ENCODE measurements at regions not wholly inside any gene's neighbourhood (a gene's known extent, or its start where the extent isn't known, plus 50 kb on each side); places are given as distances from the start of the nearest gene placed in this dataset.

- Histone ChIP-seq H3K9me3 (ENCODE audit: control insufficient read depth in 1 of 2, low read length in 2 of 2) (no peaks in the 10 kb centered on the region), H3K27ac (ENCODE audit: low read depth, low read length) (no peak overlapping the region), H3K4me3 (ENCODE audit: low read depth in 1 of 2, low read length in 2 of 2) (no peak overlapping the region), H3K36me3 (ENCODE audit: control insufficient read depth in 1 of 2, insufficient read depth in 2 of 2, low read length in 2 of 2) (no peaks in the 10 kb centered on the region), H3K9ac (ENCODE audit: low read depth in 1 of 2, low read length in 2 of 2) (no peak overlapping the region), H3K27me3 (ENCODE audit: control insufficient read depth in 1 of 2, insufficient read depth in 2 of 2, low read length in 2 of 2) (no peaks in the 10 kb centered on the region), H3K4me1 (ENCODE audit: control insufficient read depth in 1 of 2, insufficient read depth in 2 of 2, low read length in 2 of 2) (no peaks in the 10 kb centered on the region)
Observed at GRCh38 chr16:62882552-62883221, 846.4 kb upstream of the CDH8 start.

- Histone ChIP-seq H3K36me3 (ENCODE audit: control insufficient read depth in 1 of 2, insufficient read depth in 2 of 2, low read length in 2 of 2) (no peaks in the 10 kb centered on the region), H3K4me1 (ENCODE audit: control insufficient read depth in 1 of 2, insufficient read depth in 2 of 2, low read length in 2 of 2) (no peaks in the 10 kb centered on the region), H3K27me3 (ENCODE audit: control insufficient read depth in 1 of 2, insufficient read depth in 2 of 2, low read length in 2 of 2) (no peaks in the 10 kb centered on the region), H3K4me3 (ENCODE audit: low read depth in 1 of 2, low read length in 2 of 2) (no peak overlapping the region), H3K27ac (ENCODE audit: low read depth, low read length) (no peak overlapping the region), H3K9me3 (ENCODE audit: control insufficient read depth in 1 of 2, low read length in 2 of 2) (peaks cover 0 to 5% of the 10 kb centered on the region in 2 donors), H3K9ac (ENCODE audit: low read depth in 1 of 2, low read length in 2 of 2) (no peak overlapping the region)
Observed at GRCh38 chr16:62876133-62876532, 839.9 kb upstream of the CDH8 start.

GRCh38 chr16:62872339-62872738, 836.1 kb upstream of the CDH8 start:
- no peak overlapping the region for H3K9ac ChIP-seq (ENCODE audit: low read depth in 1 of 2, low read length in 2 of 2)
- H3K36me3 ChIP-seq (ENCODE audit: control insufficient read depth in 1 of 2, insufficient read depth in 2 of 2, low read length in 2 of 2): no peaks in the 10 kb centered on the region
- no peaks in the 10 kb centered on the region for H3K27me3 ChIP-seq (ENCODE audit: control insufficient read depth in 1 of 2, insufficient read depth in 2 of 2, low read length in 2 of 2)
- H3K4me3 ChIP-seq (ENCODE audit: low read depth in 1 of 2, low read length in 2 of 2): no peak overlapping the region
- H3K9me3 ChIP-seq (ENCODE audit: control insufficient read depth in 1 of 2, low read length in 2 of 2): peaks cover 0 to 5% of the 10 kb centered on the region in 2 donors
- H3K4me1 ChIP-seq (ENCODE audit: control insufficient read depth in 1 of 2, insufficient read depth in 2 of 2, low read length in 2 of 2): no peaks in the 10 kb centered on the region
- H3K27ac ChIP-seq (ENCODE audit: low read depth, low read length): no peak overlapping the region

- Histone ChIP-seq H3K27ac (ENCODE audit: low read depth, low read length) (no peak overlapping the region), H3K9ac (ENCODE audit: low read depth in 1 of 2, low read length in 2 of 2) (no peak overlapping the region), H3K9me3 (ENCODE audit: control insufficient read depth in 1 of 2, low read length in 2 of 2) (peaks cover 0 to 3% of the 10 kb centered on the region in 2 donors), H3K36me3 (ENCODE audit: control insufficient read depth in 1 of 2, insufficient read depth in 2 of 2, low read length in 2 of 2) (no peaks in the 10 kb centered on the region), H3K4me3 (ENCODE audit: low read depth in 1 of 2, low read length in 2 of 2) (no peak overlapping the region), H3K4me1 (ENCODE audit: control insufficient read depth in 1 of 2, insufficient read depth in 2 of 2, low read length in 2 of 2) (no peaks in the 10 kb centered on the region), H3K27me3 (ENCODE audit: control insufficient read depth in 1 of 2, insufficient read depth in 2 of 2, low read length in 2 of 2) (no peaks in the 10 kb centered on the region)
Observed at GRCh38 chr16:62870554-62870953, 834.3 kb upstream of the CDH8 start.

- Histone ChIP-seq H3K27me3 (ENCODE audit: control insufficient read depth in 1 of 2, insufficient read depth in 2 of 2, low read length in 2 of 2) (no peaks in the 10 kb centered on the region), H3K9ac (ENCODE audit: low read depth in 1 of 2, low read length in 2 of 2) (no peak overlapping the region), H3K9me3 (ENCODE audit: control insufficient read depth in 1 of 2, low read length in 2 of 2) (peaks cover 0 to 3% of the 10 kb centered on the region in 2 donors), H3K36me3 (ENCODE audit: control insufficient read depth in 1 of 2, insufficient read depth in 2 of 2, low read length in 2 of 2) (no peaks in the 10 kb centered on the region), H3K27ac (ENCODE audit: low read depth, low read length) (no peak overlapping the region), H3K4me3 (ENCODE audit: low read depth in 1 of 2, low read length in 2 of 2) (no peak overlapping the region), H3K4me1 (ENCODE audit: control insufficient read depth in 1 of 2, insufficient read depth in 2 of 2, low read length in 2 of 2) (no peaks in the 10 kb centered on the region)
Observed at GRCh38 chr16:62869837-62870236, 833.6 kb upstream of the CDH8 start.

GRCh38 chr16:62863139-62863538, 826.9 kb upstream of the CDH8 start:
- no peak overlapping the region for H3K27ac ChIP-seq (ENCODE audit: low read depth, low read length)
- no peak overlapping the region for H3K9ac ChIP-seq (ENCODE audit: low read depth in 1 of 2, low read length in 2 of 2)
- no peak overlapping the region for H3K4me3 ChIP-seq (ENCODE audit: low read depth in 1 of 2, low read length in 2 of 2)
- no peaks in the 10 kb centered on the region for H3K36me3 ChIP-seq (ENCODE audit: control insufficient read depth in 1 of 2, insufficient read depth in 2 of 2, low read length in 2 of 2)
- H3K9me3 ChIP-seq (ENCODE audit: control insufficient read depth in 1 of 2, low read length in 2 of 2): peaks cover 6 to 9% of the 10 kb centered on the region in 2 donors
- no peaks in the 10 kb centered on the region for H3K4me1 ChIP-seq (ENCODE audit: control insufficient read depth in 1 of 2, insufficient read depth in 2 of 2, low read length in 2 of 2)
- no peaks in the 10 kb centered on the region for H3K27me3 ChIP-seq (ENCODE audit: control insufficient read depth in 1 of 2, insufficient read depth in 2 of 2, low read length in 2 of 2)

GRCh38 chr16:62853887-62854286, 817.6 kb upstream of the CDH8 start:
- H3K27ac ChIP-seq (ENCODE audit: low read depth, low read length): no peak overlapping the region
- no peak overlapping the region for H3K9ac ChIP-seq (ENCODE audit: low read depth in 1 of 2, low read length in 2 of 2)
- no peaks in the 10 kb centered on the region for H3K4me1 ChIP-seq (ENCODE audit: control insufficient read depth in 1 of 2, insufficient read depth in 2 of 2, low read length in 2 of 2)
- no peaks in the 10 kb centered on the region for H3K36me3 ChIP-seq (ENCODE audit: control insufficient read depth in 1 of 2, insufficient read depth in 2 of 2, low read length in 2 of 2)
- peaks cover 2 to 3% of the 10 kb centered on the region in 2 donors for H3K9me3 ChIP-seq (ENCODE audit: control insufficient read depth in 1 of 2, low read length in 2 of 2)
- H3K4me3 ChIP-seq (ENCODE audit: low read depth in 1 of 2, low read length in 2 of 2): no peak overlapping the region
- H3K27me3 ChIP-seq (ENCODE audit: control insufficient read depth in 1 of 2, insufficient read depth in 2 of 2, low read length in 2 of 2): no peaks in the 10 kb centered on the region

- no peaks in the 10 kb centered on the region for H3K27me3 ChIP-seq (ENCODE audit: control insufficient read depth in 1 of 2, insufficient read depth in 2 of 2, low read length in 2 of 2)
- no peak overlapping the region for H3K27ac ChIP-seq (ENCODE audit: low read depth, low read length)
- no peaks in the 10 kb centered on the region for H3K4me1 ChIP-seq (ENCODE audit: control insufficient read depth in 1 of 2, insufficient read depth in 2 of 2, low read length in 2 of 2)
- peaks cover 0 to 2% of the 10 kb centered on the region in 2 donors for H3K9me3 ChIP-seq (ENCODE audit: control insufficient read depth in 1 of 2, low read length in 2 of 2)
- H3K36me3 ChIP-seq (ENCODE audit: control insufficient read depth in 1 of 2, insufficient read depth in 2 of 2, low read length in 2 of 2): no peaks in the 10 kb centered on the region
- H3K9ac ChIP-seq (ENCODE audit: low read depth in 1 of 2, low read length in 2 of 2): no peak overlapping the region
- H3K4me3 ChIP-seq (ENCODE audit: low read depth in 1 of 2, low read length in 2 of 2): no peak overlapping the region
Observed at GRCh38 chr16:62846399-62847057, 810.3 kb upstream of the CDH8 start.

- no peaks in the 10 kb centered on the region for H3K27me3 ChIP-seq (ENCODE audit: control insufficient read depth in 1 of 2, insufficient read depth in 2 of 2, low read length in 2 of 2)
Observed at GRCh38 chr16:62832214-62832613, 796.0 kb upstream of the CDH8 start.

GRCh38 chr16:62831235-62831850, 795.1 kb upstream of the CDH8 start:
- Histone ChIP-seq H3K36me3 (ENCODE audit: control insufficient read depth in 1 of 2, insufficient read depth in 2 of 2, low read length in 2 of 2) (no peaks in the 10 kb centered on the region), H3K9ac (ENCODE audit: low read depth in 1 of 2, low read length in 2 of 2) (no peak overlapping the region), H3K9me3 (ENCODE audit: control insufficient read depth in 1 of 2, low read length in 2 of 2) (peaks cover 6 to 9% of the 10 kb centered on the region in 2 donors), H3K27ac (ENCODE audit: low read depth, low read length) (no peak overlapping the region), H3K27me3 (ENCODE audit: control insufficient read depth in 1 of 2, insufficient read depth in 2 of 2, low read length in 2 of 2) (no peaks in the 10 kb centered on the region), H3K4me1 (ENCODE audit: control insufficient read depth in 1 of 2, insufficient read depth in 2 of 2, low read length in 2 of 2) (no peaks in the 10 kb centered on the region), H3K4me3 (ENCODE audit: low read depth in 1 of 2, low read length in 2 of 2) (no peak overlapping the region)

More at GRCh38 chr16:62832214-62832613, 796.0 kb upstream of the CDH8 start:
- Histone ChIP-seq H3K4me1 (ENCODE audit: control insufficient read depth in 1 of 2, insufficient read depth in 2 of 2, low read length in 2 of 2) (no peaks in the 10 kb centered on the region), H3K4me3 (ENCODE audit: low read depth in 1 of 2, low read length in 2 of 2) (no peak overlapping the region), H3K9ac (ENCODE audit: low read depth in 1 of 2, low read length in 2 of 2) (no peak overlapping the region), H3K36me3 (ENCODE audit: control insufficient read depth in 1 of 2, insufficient read depth in 2 of 2, low read length in 2 of 2) (no peaks in the 10 kb centered on the region), H3K9me3 (ENCODE audit: control insufficient read depth in 1 of 2, low read length in 2 of 2) (peaks cover 4 to 9% of the 10 kb centered on the region in 2 donors), H3K27ac (ENCODE audit: low read depth, low read length) (no peak overlapping the region)
